ENCODE measurements at regions not wholly inside any gene's neighbourhood (a gene's known extent, or its start where the extent isn't known, plus 50 kb on each side); places are given as distances from the start of the nearest gene placed in this dataset.

DNA sequence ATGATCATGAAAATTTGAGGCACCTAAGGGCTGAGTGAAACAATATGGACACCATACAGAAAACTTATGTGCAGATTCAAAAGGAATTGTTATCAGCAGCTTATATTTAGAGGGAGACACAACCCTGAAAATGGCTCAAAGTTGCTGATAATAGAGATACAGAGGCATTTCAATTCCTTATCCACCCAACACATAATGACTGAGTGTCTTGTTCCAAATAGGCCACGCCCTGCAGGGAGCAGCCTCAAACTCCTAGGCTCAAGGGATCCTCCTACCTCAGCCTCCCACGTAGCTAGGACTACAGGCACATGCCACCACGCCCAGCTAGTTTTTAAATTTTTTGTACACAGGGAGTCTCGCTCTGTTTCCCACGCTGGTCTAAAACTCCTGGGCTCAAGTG, 79.0 kb downstream of the LBH start:
- DNase-seq: no peak

DNA sequence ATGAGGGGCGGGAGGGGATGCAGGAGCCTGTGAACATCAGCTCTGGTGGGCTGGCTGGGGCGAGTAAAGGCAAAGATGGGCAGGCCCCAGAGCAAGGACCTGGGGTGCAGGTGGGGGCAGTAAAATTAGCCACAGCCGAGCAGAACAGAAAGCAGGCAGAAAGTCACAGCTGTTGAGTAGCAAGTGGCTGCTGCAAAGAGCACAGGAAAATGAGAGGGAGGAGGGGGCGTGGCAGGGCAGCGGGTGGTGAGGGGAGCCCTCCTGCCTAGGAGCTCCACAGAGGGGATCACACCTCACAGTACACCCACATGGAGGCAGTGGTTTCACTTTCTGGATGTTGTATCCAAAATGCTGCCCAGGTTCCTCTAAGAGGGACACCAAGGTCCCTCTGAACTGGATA, 79.6 kb downstream of the LBH start:
- DNase-seq: no peak

DNA sequence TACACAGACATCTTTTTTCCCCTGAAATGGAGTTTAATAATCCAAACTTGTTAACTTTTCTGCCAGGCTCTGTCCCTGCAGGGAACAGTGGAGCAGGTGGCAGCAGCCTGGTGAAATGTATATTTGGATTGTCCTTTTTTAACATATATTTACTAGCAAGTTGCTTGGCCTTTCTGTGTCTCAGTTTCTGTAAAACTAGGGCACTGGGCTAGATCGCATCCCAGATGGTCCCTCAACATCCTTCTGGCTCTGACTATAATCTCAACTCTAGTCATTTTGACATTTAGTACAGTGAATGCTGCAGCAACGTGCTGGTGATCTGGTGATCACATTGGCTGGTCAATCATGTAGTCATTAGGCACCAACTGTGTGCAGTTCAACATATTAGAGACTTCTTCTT, 80.4 kb downstream of the LBH start:
- DNase-seq: no peak

DNA sequence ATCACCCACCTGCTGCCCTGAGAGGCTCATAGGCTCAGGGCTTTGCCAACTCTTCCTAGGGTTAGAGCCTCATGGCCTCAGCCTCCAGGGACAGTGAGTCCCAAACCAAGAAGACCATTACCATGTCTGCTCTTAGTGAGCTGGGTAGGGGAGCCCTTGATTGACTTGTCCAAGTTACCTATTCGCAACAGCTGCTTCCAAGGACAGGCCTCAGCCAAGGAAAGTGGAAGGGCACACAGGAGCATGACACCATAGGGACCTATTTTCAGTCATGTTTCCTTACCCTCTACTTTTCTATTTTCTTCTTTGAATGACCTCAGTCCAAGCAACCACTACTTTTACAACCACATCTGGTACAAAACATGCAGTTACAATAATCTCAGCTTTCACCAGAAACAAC, 81.6 kb downstream of the LBH start:
- DNase-seq: no peak

DNA sequence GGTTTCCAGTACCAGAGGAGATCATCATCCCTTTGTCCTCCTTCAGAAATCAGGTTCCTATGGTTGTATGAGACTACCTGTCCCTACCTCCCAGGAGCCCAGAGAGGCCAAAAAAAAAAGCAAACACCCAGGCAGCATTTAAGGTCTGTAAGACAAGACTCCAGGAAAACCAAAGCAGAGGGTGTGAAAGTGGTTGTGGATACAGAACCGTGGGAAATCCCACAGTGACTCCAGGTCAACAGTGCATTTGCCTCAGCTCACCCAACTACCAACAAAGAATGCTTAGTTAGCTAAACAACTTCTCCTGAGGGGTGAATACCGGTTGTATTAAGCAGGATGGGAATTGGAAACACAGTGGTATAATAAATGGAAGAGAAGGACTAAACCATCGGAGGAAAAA, 83.6 kb downstream of the LBH start:
- no peak for DNase-seq

DNA sequence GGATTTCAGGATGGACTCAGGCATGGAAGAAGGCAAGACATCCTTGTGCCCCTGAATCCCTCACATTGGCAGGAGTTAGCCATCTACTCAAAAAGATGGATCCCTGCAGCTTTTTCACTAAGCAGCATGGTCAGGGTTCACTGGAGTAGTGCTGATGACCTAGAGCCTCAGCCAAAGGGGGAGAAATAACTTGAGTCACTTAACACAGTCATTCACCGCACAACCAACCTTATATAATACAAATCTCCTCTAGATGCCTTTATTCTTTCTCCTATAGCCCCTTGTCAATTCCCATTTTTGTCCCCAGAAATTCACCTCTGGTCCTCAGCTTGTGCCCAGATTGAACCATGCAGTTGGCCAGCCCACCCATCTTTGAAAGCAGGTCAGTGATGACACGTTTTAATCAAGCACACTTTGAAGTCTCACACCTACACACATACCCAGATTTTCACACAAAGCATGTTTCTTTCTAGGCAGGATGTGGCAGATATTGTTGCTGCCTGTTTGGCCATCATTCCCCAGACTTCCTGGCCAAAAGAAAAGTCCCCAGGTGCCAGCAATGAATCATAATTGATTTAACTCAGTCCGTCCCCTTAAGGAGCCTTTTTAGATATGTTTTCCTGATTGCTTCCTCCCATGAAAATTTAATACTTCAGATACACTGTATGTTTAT, 84.2 kb downstream of the LBH start:
- DNase-seq: no peak

DNA sequence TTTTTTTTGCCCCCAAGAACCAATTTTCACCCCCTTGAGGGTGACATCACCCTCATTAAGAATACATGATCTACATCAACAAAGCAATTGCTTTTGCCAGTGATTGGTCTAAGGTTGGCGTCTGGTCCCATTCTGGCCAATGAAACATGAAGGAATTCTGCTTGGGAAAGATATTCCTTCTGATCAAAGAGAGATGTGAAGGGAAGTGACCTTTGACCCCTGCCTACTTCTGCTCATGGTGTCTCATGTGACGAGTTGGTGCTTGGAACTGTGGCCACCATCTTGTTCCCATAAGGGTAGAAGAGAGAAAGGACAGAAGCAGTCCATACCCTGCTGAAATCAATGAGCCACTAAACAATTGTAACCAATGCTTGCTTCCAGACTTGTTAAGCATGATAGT, 85.1 kb downstream of the LBH start:
- no peak for DNase-seq

DNA sequence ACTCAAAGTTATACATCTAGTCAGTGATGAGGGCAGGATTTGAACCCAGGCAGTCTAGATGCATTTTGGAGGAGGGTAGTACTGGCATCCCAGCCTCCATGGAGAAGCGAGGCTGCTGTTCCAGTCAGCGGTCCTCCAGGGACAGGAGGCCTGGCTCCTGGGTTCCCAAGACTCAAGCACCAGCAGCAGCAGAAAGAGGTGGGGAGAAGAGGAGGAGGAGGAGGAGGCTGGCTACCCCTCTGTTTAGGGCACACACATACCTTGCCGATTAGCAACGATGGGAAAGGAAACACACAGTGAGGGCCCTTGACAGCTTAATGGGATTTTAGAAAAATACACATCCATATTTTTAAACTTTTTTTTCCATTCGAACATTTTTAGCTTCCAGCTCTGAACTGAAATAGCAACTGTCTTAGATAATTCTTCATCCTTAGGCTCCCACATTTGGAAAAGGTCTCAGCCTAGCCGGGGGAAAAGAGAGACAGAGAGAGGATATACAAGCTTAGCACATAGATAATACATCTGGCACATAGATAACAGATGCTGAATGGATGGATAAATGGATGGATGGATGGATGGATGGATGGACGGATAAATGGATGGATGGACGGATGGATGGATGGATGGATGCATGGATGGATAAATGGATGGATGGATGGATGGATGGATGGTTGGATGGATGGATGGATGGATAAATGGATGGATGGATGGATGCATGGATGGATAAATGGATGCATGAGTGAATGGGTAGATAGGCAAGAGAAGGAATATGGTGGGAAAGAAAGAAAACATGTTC, 87.9 kb downstream of the LBH start:
- no peak for DNase-seq

DNA sequence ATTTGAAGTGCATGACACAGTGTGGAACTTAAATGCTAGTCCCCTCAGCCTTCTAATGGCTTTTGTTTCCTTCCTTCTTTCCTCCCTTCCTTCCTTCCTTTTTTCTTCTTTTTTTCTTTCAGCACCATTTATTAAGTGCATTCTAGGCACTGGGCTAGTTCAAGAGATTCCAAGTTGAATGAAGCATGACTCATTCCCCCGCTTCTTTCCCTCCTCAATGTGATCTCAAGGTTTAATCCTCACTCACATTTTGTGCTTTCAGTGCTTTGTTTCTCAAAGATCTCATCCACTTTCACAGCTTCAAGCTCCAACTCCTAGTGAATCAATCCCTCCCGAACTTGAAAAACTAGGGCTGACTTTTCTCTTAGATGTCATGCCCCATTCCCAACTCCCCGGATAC, 90.1 kb downstream of the LBH start:
- peak in 2 of 56 donors; percentile 5 to 8 for DNase-seq

DNA sequence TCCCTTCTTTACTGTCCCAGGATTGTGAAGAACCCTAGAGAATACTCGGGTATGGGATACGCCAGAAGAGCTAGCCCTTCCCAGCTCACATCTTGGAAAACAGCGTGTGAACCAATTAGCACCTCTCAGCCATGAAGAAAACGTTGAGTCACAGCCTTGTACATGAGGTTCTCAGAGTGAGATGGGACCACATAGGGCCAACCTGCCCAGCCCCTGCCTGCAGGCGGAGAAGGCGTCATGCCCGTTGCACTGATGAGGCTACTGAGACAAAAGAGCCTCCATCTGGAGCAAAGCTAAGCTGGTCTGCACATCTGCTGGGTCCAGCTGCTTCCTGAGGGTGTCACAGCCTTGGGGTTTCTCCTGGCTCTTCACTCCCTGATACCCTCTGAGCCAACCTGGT, 92.2 kb downstream of the LBH start:
- no peak for DNase-seq

DNA sequence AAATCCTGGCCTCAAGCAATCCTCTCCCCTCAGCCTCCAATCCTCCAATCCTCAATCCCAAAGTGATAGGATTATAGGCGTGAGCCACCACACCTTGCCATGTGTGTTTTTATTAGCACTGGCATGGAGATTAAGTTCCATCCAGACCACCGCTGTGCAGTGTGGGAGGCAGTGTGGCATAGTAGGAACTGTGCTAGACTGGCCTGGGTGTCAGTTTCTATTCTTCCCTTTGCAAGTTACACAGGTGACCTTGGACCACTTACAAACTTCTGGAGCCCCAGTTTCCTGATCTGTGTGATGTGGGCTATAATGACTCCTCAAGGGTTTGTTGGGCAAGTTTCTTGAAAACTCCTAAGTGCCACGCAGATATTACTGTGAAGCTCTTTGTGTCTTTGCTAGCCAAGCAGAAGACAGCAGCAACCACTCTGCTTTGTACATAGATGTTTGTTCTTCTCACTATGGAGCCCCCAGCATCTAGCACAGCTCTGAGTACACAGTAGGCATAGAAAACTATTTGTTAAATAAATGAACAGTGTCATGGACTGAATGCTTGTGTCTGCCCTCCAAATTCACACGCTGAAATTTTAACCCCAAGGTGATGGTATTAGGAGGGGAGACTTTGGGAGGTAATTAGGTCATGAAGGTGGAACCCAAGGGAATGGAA, 93.0 kb downstream of the LBH start:
- DNase-seq: no peak

DNA sequence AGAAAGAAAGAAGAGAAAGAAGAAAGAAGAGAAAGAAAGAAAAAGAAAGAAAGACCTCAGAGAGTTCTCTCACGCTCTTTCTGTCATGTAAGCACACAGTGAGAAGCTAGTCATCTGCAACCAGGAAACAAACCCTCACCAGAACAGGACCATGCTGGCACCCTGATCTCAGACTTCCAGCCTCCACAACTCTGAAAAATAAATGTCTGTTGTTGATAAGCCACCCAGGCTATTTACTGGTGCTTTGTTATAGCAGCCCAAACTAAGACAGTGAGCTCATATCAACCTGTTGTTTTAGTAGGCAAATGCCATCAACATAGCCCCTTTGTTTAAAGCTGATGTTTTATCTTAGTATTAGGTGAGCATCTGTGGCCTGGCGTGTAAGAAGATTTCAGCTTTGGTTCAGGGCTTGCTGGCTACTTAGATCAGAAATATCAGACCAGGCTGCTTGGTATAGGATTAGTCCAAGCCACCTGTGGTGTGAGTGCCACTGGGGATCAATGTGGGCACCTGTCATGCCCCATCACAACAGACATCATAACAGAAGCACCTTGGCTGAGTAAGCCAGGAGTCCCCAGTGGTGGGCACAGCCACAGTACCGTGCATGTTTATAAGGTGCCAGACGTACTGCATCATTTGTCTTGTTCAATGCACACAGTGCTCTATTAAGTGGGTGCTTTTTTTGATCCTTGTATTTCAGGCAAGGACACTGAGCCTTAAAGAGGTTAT, 94.4 kb downstream of the LBH start:
- no peak for DNase-seq

DNA sequence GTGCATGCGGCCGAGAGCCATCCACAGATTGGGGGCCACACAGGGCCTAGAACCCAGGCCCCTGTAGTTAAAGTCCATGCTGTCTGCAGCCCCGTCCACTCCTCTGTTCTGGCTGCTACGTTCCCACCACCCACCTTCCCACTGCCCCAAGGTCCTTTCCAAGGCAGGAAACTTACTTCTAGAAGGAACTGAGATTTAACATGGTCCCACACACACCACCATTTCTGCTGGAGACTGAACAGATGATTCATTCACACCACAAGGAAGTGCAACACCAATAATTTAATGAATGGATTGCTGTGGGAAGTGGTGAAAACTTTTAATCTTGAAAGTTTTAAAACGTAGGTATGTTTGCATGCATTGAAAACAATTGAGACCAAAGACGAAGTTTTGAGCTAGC, 95.2 kb downstream of the LBH start:
- DNase-seq: no peak

DNA sequence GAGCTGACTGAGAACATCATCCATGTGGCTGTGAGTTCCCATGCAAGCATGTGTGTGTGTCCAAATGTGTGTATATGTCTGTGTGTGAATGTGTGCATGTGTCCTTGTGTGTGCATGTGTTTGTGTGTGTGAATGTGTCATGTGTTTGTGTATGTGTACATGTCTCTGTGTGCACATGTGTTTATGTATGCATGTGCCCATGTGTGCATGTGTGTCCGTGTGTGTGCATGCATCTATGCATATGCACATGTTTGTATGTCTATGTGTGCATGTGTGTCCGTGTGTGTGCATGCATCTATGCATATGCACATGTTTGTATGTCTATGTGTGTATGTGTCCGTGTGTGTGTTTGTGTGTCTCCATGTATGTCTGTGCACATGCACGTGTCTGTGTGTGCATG, 99.7 kb downstream of the LBH start:
- DNase-seq: no peak

DNA sequence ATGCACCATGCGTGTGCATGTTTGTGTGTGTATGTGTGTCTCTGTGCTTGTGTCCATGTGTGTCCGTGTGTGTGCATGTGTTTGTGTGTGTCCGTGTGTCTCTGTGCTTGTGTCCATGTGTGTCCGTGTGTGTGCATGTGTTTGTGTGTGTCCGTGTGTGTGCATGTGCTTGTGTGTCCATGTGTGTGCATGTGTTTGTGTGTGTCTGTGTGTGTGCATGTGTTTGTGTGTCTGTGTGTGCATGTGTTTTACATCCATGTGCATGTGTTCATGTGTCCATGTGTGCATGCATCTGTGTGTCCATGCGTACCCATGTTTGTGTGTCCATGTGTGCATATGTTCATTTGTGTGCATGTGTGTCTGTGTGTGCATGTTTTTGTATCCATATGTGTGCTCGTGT, 100.5 kb downstream of the LBH start:
- no peak for DNase-seq

DNA sequence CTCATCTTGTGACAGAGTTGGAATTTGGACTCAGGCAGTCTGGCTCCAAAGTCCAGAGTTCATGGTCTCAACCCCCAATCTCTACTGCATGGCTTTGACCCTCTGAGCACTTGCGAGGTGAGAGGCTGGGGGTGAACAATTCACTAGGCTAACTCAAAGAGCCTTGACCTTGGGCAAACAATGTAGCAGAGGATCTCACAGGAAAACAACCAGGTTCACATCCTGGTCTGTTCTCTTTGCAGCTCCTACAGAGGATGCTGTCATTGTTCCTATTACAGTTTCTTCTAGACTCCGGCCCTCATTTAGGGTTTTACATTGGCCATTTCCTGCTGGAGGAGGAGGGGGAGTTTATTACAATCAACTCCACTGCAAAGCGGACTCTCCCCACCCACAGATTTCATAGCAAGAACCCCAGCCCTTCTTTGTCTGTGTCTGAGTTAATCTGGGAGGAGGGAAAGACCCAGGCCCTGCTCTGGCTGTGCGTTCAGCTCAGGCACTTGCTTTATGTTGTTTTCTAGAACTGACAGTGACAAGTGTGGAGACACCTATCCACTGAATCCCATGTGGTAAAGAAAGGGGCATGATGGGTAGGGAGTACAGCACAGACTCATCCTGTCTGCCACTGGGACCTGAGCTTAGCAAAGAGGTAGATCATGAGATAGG, 101.6 kb downstream of the LBH start:
- no peak for DNase-seq

DNA sequence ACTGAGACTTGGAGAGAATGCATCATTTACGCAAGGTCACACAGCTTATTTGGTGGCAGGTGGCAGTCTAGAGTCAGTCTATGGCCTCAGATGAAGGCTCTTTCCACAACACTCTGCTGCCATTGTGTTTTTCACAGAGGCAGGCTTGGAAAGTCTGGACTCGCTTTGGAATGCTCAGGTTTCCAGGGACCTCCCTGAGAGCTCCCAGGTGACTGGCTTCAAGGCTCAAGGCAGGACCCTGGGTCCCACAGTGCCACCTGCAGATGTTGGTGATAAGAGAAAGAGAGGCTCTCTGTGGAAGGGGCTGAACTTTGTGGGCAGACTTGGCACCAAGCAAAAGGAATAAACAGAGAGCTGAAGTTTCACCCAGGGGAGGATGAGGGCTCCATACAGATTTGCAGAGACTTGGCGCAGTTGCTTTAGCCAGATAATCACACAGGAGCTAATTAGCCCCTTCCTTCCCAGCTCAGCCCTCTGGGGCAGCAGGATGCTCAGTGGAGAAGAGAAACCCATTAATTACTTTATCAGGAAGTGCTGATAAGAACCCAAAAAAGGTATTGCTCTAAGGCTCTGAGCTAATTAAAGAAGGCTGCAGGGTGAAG, 103.5 kb downstream of the LBH start:
- no peak for DNase-seq

DNA sequence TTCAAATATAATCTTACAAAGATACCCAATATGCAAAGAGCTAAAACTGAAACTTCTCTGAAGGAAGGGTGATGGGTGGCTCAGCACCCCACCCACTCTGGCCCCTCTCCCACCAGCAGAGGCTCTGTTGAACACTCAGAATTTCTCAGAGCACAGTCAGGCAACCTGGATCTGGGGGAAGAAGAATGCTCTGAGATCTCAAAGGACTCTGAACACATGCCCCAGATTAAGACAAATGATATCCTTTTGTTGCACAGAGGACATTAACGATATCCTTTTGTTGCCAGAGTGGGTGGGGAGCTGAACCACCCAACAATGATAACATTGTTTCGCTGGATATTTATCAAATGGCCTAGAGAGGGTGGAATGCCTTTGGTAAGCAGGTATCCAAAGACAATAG, 104.8 kb downstream of the LBH start:
- DNase-seq: no peak

DNA sequence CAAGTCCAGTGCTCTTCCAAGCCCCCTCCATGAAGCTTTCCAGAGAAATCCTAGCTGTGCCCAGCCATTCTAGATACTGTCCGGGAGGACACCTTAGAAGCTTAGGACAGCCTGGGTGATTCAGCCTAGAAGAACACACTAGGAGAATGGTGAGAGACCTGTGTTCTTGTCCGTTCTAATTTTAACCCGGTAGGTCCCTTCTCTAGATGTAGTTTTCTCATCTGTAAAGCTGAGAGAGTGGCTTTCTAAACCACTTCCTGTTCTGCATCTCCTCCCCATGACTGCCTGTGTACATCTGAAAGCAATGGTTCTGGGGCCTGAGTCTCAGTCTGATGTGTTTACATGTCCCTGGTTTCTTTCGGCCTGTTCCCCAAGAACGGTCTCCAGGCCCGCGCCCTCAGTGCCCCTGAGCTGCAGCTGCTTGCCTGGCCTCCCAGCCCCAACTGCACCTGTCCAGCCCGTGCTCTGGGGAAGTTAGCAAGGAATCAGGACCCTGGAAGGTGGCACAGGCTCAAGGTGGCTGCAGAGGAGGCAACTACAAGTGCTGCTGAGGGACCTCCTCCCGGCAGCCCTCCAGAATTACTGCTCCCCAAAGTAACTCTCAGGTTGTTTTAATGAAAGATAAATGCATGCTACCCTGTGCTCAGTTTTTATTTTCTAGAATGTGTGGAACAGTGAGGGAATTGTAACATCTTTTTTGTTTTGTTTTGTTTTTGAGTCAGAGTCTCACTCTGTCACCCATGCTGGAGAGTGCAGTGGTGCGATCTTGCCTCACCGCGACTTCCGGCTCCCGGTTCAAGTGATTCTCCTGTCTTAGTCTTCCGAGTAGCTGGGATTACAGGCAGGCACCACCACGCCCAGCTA, 105.9 kb downstream of the LBH start:
- DNase-seq: no peak

DNA sequence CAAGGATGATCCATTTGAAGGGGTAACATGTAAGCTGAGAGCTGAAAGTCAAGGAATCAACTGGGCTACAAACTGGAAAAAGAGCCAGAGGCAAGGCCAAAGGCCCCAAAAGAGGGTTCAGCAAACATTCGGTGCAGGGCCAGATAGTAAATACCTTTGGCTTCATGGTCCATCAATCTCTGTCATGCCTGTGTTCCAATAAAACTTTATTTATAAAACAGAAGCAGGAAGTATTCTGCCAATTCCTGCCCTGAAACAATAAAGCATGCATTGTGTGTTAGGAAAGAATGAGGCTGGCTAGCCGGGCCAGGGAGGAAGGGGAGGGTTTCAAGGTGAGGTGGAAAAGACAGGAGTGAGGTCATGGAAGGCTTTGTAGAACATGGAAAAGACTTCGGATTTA, 107.1 kb downstream of the LBH start:
- DNase-seq: no peak

All from nucleus accumbens (tissue), 56 donors.